ENCODE measurements at regions not wholly inside any gene's neighbourhood (a gene's known extent, or its start where the extent isn't known, plus 50 kb on each side); places are given as distances from the start of the nearest gene placed in this dataset.

- no peaks in the 10 kb centered on the region for H3K4me1 ChIP-seq (ENCODE audit: low read depth)
- H3K4me3 ChIP-seq = no peak overlapping the region
- ATAC-seq (no peak), DNase-seq (no peak)
- H3K36me3 ChIP-seq (ENCODE audit: low read depth) = no peaks in the 10 kb centered on the region
- intact Hi-C loops (cut with DNase I, micrococcal nuclease) = no loop called here
- no peak for TF ChIP-seq CTCF (IDR thresholded peaks at IDR 0.05)
- H3K9me3 ChIP-seq = no peaks in the 10 kb centered on the region
Observed at GRCh38 chr1:213618094-213618493, 369.7 kb upstream of the PROX1 start.

- H3K9me3 ChIP-seq = no peaks in the 10 kb centered on the region
- ATAC-seq (no peak), DNase-seq (no peak)
- no peak for TF ChIP-seq CTCF (IDR thresholded peaks at IDR 0.05)
- no peaks in the 10 kb centered on the region for H3K4me1 ChIP-seq (ENCODE audit: low read depth)
- H3K36me3 ChIP-seq (ENCODE audit: low read depth) = no peaks in the 10 kb centered on the region
- H3K4me3 ChIP-seq = no peak overlapping the region
- intact Hi-C loops (cut with DNase I, micrococcal nuclease) = no loop called here
Observed at GRCh38 chr1:213619026-213619425, 368.7 kb upstream of the PROX1 start.

- ATAC-seq (no peak), DNase-seq (no peak)
- Histone ChIP-seq H3K36me3 (ENCODE audit: low read depth) (no peaks in the 10 kb centered on the region), H3K4me1 (ENCODE audit: low read depth) (no peaks in the 10 kb centered on the region), H3K9me3 (no peaks in the 10 kb centered on the region), H3K4me3 (no peak overlapping the region)
- no peak for TF ChIP-seq CTCF (IDR thresholded peaks at IDR 0.05)
- intact Hi-C loops (cut with DNase I, micrococcal nuclease) = no loop called here
Observed at GRCh38 chr1:213621077-213621476, 366.7 kb upstream of the PROX1 start.

GRCh38 chr1:213622365-213623063 is 365.3 kb upstream of the PROX1 start:
- Histone ChIP-seq H3K36me3 (ENCODE audit: low read depth) (no peaks in the 10 kb centered on the region), H3K4me1 (ENCODE audit: low read depth) (no peaks in the 10 kb centered on the region), H3K9me3 (peaks cover 4% of the 10 kb centered on the region), H3K4me3 (no peak overlapping the region)
- ATAC-seq (no peak), DNase-seq (no peak)
- intact Hi-C loops (cut with DNase I, micrococcal nuclease) = no loop called here
- no peak for TF ChIP-seq CTCF (IDR thresholded peaks at IDR 0.05)

GRCh38 chr1:213623064-213623581 is 364.6 kb upstream of the PROX1 start:
- Histone ChIP-seq H3K4me1 (ENCODE audit: low read depth) (no peaks in the 10 kb centered on the region), H3K9me3 (peaks cover 4% of the 10 kb centered on the region), H3K36me3 (ENCODE audit: low read depth) (no peaks in the 10 kb centered on the region), H3K4me3 (no peak overlapping the region)
- ATAC-seq (no peak), DNase-seq (no peak)
- TF ChIP-seq CTCF (IDR thresholded peaks at IDR 0.05) = no peak
- intact Hi-C loops (cut with DNase I, micrococcal nuclease) = no loop called here

Measured in mucosa of descending colon (tissue), 3 donors.